Neural cell (in vitro differentiated cells): ENCODE measurements at regions not wholly inside any gene's neighbourhood (a gene's known extent, or its start where the extent isn't known, plus 50 kb on each side); places are given as distances from the start of the nearest gene placed in this dataset.
A peak's percentile ranks its signal among the peaks of the same experiment; 100 is the strongest.

Experiments
- H2AFZ ChIP-seq: fragments of 200-600, 300-800 bp; sonication (generic), shearing (Covaris generic); 2 replicates; pipeline ENCODE4 v1.6.0; 2014; ENCODE audit warnings: low read depth, mild to moderate bottlenecking, antibody characterized with exemption, low read length, moderate library complexity
- H3F3A ChIP-seq: fragments of 200-600 bp; shearing (Covaris generic); 2 replicates; pipeline ENCODE4 v1.6.1; 2016; ENCODE audit warnings: mild to moderate bottlenecking, moderate library complexity, mixed read lengths, antibody characterized with exemption, low read length; ENCODE audit not compliant: insufficient read depth, poor library complexity, severe bottlenecking
- H3K27ac ChIP-seq: fragments of 200-600, 300-800 bp; sonication (generic), shearing (Covaris generic); 2 replicates; pipeline ENCODE4 v1.5.1; 2014; ENCODE audit warnings: mild to moderate bottlenecking, low read length, moderate library complexity
- H3K27me3 ChIP-seq: fragments of 300-800, 200-600 bp; sonication (generic), shearing (Covaris generic); 2 replicates; pipeline ENCODE4 v1.6.0; 2014; ENCODE audit warnings: mild to moderate bottlenecking, low read depth, low read length, moderate library complexity; ENCODE audit not compliant: insufficient read depth
- H3K36me3 ChIP-seq: fragments of 300-800, 200-600 bp; sonication (generic), shearing (Covaris generic); 2 replicates; pipeline ENCODE4 v1.5.1; 2014; ENCODE audit warnings: mild to moderate bottlenecking, antibody characterized with exemption, low read length, moderate library complexity; ENCODE audit not compliant: insufficient read depth
- H3K4me2 ChIP-seq: fragments of 300-800, 200-600 bp; sonication (generic), shearing (Covaris generic); 2 replicates; pipeline ENCODE4 v1.6.0; 2014; ENCODE audit warnings: mild to moderate bottlenecking, low read length
- H3K4me3 ChIP-seq: fragments of 300-800, 200-600 bp; sonication (generic), shearing (Covaris generic); 2 replicates; pipeline ENCODE4 v1.5.1; 2014; ENCODE audit warnings: mild to moderate bottlenecking, low read length, moderate library complexity
- H3K79me2 ChIP-seq: fragments of 200-600 bp; shearing (Covaris generic); replicated peaks from 2 replicates; pipeline ENCODE4 v1.6.0; 2014; ENCODE audit warnings: mild to moderate bottlenecking, low read length, moderate library complexity; ENCODE audit not compliant: insufficient read depth
- H3K9ac ChIP-seq: fragments of 300-800, 200-600 bp; sonication (generic), shearing (Covaris generic); 2 replicates; pipeline ENCODE4 v1.6.1; 2016; ENCODE audit warnings: mild to moderate bottlenecking, low read length, mixed read lengths
- H3K9me2 ChIP-seq: fragments of 200-600 bp; shearing (Covaris generic); 2 replicates; pipeline ENCODE4 v1.6.1; 2016; ENCODE audit warnings: mild to moderate bottlenecking, low read length, mixed read lengths; ENCODE audit not compliant: insufficient read depth
- H3K9me3 ChIP-seq: fragments of 200-600, 300-800 bp; sonication (generic), shearing (Covaris generic); 2 replicates; pipeline ENCODE4 v1.6.1; 2016; ENCODE audit warnings: mild to moderate bottlenecking, mixed run types, low read length, moderate library complexity, mixed read lengths
- H4K20me1 ChIP-seq: fragments of 200-600 bp; shearing (Covaris generic); 2 replicates; pipeline ENCODE4 v1.6.1; 2016; ENCODE audit warnings: mild to moderate bottlenecking, mixed run types; ENCODE audit not compliant: insufficient read depth
- EP300 ChIP-seq: fragments of 450-650 bp; conservative IDR thresholded peaks from 2 replicates; pipeline ENCODE4 v1.6.1; 2014; ENCODE audit warnings: antibody characterized with exemption, mild to moderate bottlenecking, moderate library complexity; ENCODE audit not compliant: poor library complexity, severe bottlenecking
- EZH2 ChIP-seq: fragments of 200-600, 300-800 bp; shearing (Covaris generic), sonication (generic); IDR thresholded peaks from 2 replicates; pipeline ENCODE4 v1.6.1; 2014; ENCODE audit warnings: antibody characterized with exemption, low read length, borderline replicate concordance, mild to moderate bottlenecking; ENCODE audit not compliant: insufficient read depth, poor library complexity, severe bottlenecking
- MXI1 ChIP-seq: fragments of 450-650 bp; conservative IDR thresholded peaks from 2 replicates; pipeline ENCODE4 v1.6.1; 2014; ENCODE audit warnings: antibody characterized with exemption, mild to moderate bottlenecking; ENCODE audit not compliant: poor library complexity, severe bottlenecking
- POLR2AphosphoS5 ChIP-seq: IDR thresholded peaks from 2 replicates; pipeline ENCODE4 v1.6.1; 2012
- RAD21 ChIP-seq: fragments of 450-650 bp; conservative IDR thresholded peaks from 2 replicates; pipeline ENCODE4 v1.6.1; 2014; ENCODE audit warnings: antibody characterized with exemption, mild to moderate bottlenecking, moderate library complexity
- SMC3 ChIP-seq: fragments of 450-650 bp; conservative IDR thresholded peaks from 2 replicates; pipeline ENCODE4 v1.6.1; 2014; ENCODE audit warnings: antibody characterized with exemption, mild to moderate bottlenecking, moderate library complexity; ENCODE audit not compliant: poor library complexity
- TAF1 ChIP-seq: IDR thresholded peaks from 2 replicates; pipeline ENCODE4 v1.6.1; 2012; ENCODE audit warnings: low read depth
- TF ChIP-seq, protein P1 (sequence below): fragments of 450-650 bp; IDR thresholded peaks from 2 replicates; pipeline ENCODE4 v1.5.1; 2014; ENCODE audit warnings: antibody characterized with exemption, mild to moderate bottlenecking, moderate library complexity; ENCODE audit not compliant: poor library complexity, severe bottlenecking
- TF ChIP-seq, protein P2 (sequence below): IDR thresholded peaks from 2 replicates; pipeline ENCODE4 v1.6.1; 2012; ENCODE audit warnings: borderline replicate concordance

DNA sequence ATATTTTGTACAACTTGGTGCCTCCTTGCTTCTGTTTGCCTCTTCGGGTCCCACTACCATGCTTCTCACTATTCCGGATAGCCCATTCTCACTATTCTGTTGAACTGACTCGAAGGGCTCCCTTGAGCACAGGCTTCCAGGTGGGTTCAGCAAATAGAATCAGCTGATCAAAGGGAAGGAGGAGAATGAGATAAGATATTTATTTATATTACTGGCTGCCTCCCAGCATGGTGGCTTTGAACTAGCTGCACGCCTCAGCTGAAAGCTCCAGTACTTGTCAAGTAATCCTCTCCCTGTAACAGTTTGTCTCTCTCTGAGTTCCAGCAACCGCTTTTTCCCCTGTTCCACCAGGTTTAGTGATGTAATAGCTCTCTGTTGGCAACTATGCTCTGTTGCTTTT lies 187.8 kb upstream of the HNRNPA3 start:
- Histone ChIP-seq H3F3A (peaks cover 6% of the 10 kb centered on the region), H4K20me1 (no peaks in the 10 kb centered on the region), H2AFZ (no peak overlapping the region), H3K79me2 (no peaks in the 10 kb centered on the region), H3K9ac (no peak overlapping the region), H3K9me3 (no peaks in the 10 kb centered on the region), H3K4me2 (no peak overlapping the region), H3K27ac (peak overlapping the region; percentile 36), H3K27me3 (no peaks in the 10 kb centered on the region), H3K9me2 (no peaks in the 10 kb centered on the region), H3K4me3 (no peak overlapping the region), H3K36me3 (no peaks in the 10 kb centered on the region)
- TF ChIP-seq POLR2AphosphoS5, result peak; percentile 45
- no peak for TF ChIP-seq RAD21
- no peak for TF ChIP-seq EZH2
- no peak for TF ChIP-seq TAF1
- TF ChIP-seq MXI1, result no peak
- no peak for TF ChIP-seq EP300
- TF ChIP-seq SMC3, result no peak

DNA sequence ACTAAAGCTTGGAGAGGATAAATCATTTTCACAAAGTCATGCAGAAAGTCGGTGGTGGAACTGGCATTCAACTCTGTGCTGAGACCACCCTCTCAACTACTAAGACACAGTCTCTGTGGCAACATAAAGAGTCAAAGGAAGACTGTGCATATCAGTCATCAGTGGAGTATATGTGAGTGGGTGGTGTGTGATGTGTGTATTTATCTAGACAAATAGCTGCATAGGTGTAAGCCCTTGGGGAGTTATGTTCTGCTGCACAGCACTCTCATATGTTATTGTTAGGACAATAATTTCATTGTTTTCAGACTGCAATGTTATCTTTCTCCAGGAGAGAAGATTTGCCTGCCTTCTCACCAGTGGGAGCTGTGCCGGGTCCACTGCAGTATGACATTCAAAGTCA lies 186.3 kb upstream of the HNRNPA3 start:
- H3K9me2 ChIP-seq, result no peaks in the 10 kb centered on the region
- no peak overlapping the region for H3K4me3 ChIP-seq
- no peak overlapping the region for H3K9ac ChIP-seq
- no peak overlapping the region for H2AFZ ChIP-seq
- no peak for TF ChIP-seq POLR2AphosphoS5
- TF ChIP-seq EZH2, result no peak
- no peak for TF ChIP-seq MXI1
- TF ChIP-seq, protein P1, sequence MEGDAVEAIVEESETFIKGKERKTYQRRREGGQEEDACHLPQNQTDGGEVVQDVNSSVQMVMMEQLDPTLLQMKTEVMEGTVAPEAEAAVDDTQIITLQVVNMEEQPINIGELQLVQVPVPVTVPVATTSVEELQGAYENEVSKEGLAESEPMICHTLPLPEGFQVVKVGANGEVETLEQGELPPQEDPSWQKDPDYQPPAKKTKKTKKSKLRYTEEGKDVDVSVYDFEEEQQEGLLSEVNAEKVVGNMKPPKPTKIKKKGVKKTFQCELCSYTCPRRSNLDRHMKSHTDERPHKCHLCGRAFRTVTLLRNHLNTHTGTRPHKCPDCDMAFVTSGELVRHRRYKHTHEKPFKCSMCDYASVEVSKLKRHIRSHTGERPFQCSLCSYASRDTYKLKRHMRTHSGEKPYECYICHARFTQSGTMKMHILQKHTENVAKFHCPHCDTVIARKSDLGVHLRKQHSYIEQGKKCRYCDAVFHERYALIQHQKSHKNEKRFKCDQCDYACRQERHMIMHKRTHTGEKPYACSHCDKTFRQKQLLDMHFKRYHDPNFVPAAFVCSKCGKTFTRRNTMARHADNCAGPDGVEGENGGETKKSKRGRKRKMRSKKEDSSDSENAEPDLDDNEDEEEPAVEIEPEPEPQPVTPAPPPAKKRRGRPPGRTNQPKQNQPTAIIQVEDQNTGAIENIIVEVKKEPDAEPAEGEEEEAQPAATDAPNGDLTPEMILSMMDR, result no peak
- TF ChIP-seq EP300, result no peak
- no peak for TF ChIP-seq RAD21
- TF ChIP-seq SMC3, result no peak
- no peak for TF ChIP-seq TAF1
- TF ChIP-seq, protein P2, sequence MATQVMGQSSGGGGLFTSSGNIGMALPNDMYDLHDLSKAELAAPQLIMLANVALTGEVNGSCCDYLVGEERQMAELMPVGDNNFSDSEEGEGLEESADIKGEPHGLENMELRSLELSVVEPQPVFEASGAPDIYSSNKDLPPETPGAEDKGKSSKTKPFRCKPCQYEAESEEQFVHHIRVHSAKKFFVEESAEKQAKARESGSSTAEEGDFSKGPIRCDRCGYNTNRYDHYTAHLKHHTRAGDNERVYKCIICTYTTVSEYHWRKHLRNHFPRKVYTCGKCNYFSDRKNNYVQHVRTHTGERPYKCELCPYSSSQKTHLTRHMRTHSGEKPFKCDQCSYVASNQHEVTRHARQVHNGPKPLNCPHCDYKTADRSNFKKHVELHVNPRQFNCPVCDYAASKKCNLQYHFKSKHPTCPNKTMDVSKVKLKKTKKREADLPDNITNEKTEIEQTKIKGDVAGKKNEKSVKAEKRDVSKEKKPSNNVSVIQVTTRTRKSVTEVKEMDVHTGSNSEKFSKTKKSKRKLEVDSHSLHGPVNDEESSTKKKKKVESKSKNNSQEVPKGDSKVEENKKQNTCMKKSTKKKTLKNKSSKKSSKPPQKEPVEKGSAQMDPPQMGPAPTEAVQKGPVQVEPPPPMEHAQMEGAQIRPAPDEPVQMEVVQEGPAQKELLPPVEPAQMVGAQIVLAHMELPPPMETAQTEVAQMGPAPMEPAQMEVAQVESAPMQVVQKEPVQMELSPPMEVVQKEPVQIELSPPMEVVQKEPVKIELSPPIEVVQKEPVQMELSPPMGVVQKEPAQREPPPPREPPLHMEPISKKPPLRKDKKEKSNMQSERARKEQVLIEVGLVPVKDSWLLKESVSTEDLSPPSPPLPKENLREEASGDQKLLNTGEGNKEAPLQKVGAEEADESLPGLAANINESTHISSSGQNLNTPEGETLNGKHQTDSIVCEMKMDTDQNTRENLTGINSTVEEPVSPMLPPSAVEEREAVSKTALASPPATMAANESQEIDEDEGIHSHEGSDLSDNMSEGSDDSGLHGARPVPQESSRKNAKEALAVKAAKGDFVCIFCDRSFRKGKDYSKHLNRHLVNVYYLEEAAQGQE, result no peak
- no peak overlapping the region for H3K4me2 ChIP-seq
- no peaks in the 10 kb centered on the region for H3K36me3 ChIP-seq
- H3K27me3 ChIP-seq, result no peaks in the 10 kb centered on the region
- H3F3A ChIP-seq, result peaks cover 6% of the 10 kb centered on the region
- H4K20me1 ChIP-seq, result no peaks in the 10 kb centered on the region
- no peaks in the 10 kb centered on the region for H3K9me3 ChIP-seq
- no peak overlapping the region for H3K27ac ChIP-seq
- no peaks in the 10 kb centered on the region for H3K79me2 ChIP-seq
